Adrenal gland (tissue), 9 donors: ENCODE measurements at regions not wholly inside any gene's neighbourhood (a gene's known extent, or its start where the extent isn't known, plus 50 kb on each side); places are given as distances from the start of the nearest gene placed in this dataset.

Experiments used
- DNase-seq, 7 donors: peaks; one replicate each; pipeline ENCODE4 v3.0.0-alpha.2; 2019 to 2020
- H3K27ac ChIP-seq, 5 donors: fragments of 200-600 bp; sonication (generic) in 4 of 5; 1 replicate in 3 of 5; 2 replicates in 2 of 5; pipeline versions ENCODE4 v1.5.1 to v1.8.0; 2016 to 2020; ENCODE audit warnings: mild to moderate bottlenecking in 1 of 5
- H3K27me3 ChIP-seq: fragments of 200-600 bp; 2 replicates; pipeline ENCODE4 v1.8.0; 2021
- H3K36me3 ChIP-seq, 2 donors: fragments of 200-600 bp; replicated peaks in 1 of 2; 1 replicate in 1 of 2; 2 replicates in 1 of 2; pipeline versions ENCODE4 v1.5.1 to v1.8.0; 2018 to 2022
- H3K4me1 ChIP-seq, 2 donors: fragments of 200-600 bp; replicated peaks in 1 of 2; 1 replicate in 1 of 2; 2 replicates in 1 of 2; pipeline versions ENCODE4 v1.5.1 to v1.8.0; 2018 to 2021
- H3K4me3 ChIP-seq, 4 donors: fragments of 200-600 bp; sonication (generic) in 3 of 4; one replicate each; pipeline ENCODE4 v1.5.1; 2016 to 2018
- H3K9me3 ChIP-seq, 3 donors: fragments of 200-600 bp; sonication (generic) in 1 of 3; replicated peaks in 1 of 3; 1 replicate in 2 of 3; 2 replicates in 1 of 3; pipeline versions ENCODE4 v1.5.1 to v1.8.0; 2016 to 2021
- CTCF ChIP-seq, 6 experiments: fragments of 450-650 bp in 4 of 6; fragments of 200-600 bp in 2 of 6; sonication (generic) in 1 of 6; IDR thresholded peaks; 1 replicate in 5 of 6; 2 replicates in 1 of 6; pipeline versions ENCODE4 v1.5.1 to v1.8.0; 2016 to 2021; ENCODE audit warnings: antibody characterized with exemption in 6 of 6, mild to moderate bottlenecking in 2 of 6, moderate library complexity in 1 of 6
- POLR2A ChIP-seq, 2 donors: fragments of 450-650 bp; IDR thresholded peaks; one replicate each; pipeline ENCODE4 v1.6.1; 2017; ENCODE audit warnings: antibody characterized with exemption in 2 of 2, mild to moderate bottlenecking in 2 of 2, moderate library complexity in 1 of 2
- WGBS, 4 donors: extraction: QIAGEN DNeasy Blood & Tissue Kit in 2 of 4; methylation state at CpG; one replicate each; pipeline versions ENCODE4 v1.1.5 to v1.1.7; 2013 to 2017; 5-methylcytosine and 5-hydroxymethylcytosine counted together
- intact Hi-C, 2 donors: fragments of 100-400 bp; cut with DNase I; formaldehyde crosslinking; loops; one replicate each; pipeline versions ENCODE4 v1.14.1 to v1.15.0; 2022 to 2023
- donor health status: healthy with polysubstance abuse.
- donor health status: Bipolar disorder and iron deficiency.
- donor health status: DM: yes; HTN: yes; CAD: no.
- donor health status: DM: no; HTN: no; CAD: no.
- donor health status: DM: no; HTN: no; CAD: no.

DNA sequence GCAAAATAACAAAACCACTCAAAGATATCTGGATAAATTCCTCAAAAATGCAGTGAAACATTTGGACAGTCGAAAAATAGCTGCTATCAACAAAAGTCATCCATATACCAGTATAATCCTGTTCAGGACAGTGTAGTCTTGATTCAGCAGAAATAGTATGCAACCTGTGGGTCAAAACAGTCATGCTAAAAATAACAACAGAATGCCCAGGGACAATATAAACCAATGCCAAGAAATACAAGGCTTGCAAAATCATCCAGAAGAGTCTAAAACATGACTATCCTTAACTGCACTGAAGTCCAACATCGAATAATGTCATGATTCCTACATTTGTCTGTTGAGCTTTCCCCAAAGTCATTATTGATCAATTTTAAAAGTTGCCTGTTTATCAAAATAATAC lies 425.9 kb downstream of the FSCB start:
- H3K27ac ChIP-seq = no peak overlapping the region
- no peaks in the 10 kb centered on the region for H3K4me1 ChIP-seq
- no peak for DNase-seq
- no peaks in the 10 kb centered on the region for H3K9me3 ChIP-seq
- no peak overlapping the region for H3K4me3 ChIP-seq
- no peaks in the 10 kb centered on the region for H3K36me3 ChIP-seq
- H3K27me3 ChIP-seq = no peaks in the 10 kb centered on the region
- intact Hi-C loops = no loop called here
- WGBS, 4 donors = 50 to 64% (median 52%) methylated on average over 2 of the region's 2 CpGs
- no peak for TF ChIP-seq POLR2A (IDR thresholded peaks at IDR 0.05)
- TF ChIP-seq CTCF (IDR thresholded peaks at IDR 0.05) = no peak

DNA sequence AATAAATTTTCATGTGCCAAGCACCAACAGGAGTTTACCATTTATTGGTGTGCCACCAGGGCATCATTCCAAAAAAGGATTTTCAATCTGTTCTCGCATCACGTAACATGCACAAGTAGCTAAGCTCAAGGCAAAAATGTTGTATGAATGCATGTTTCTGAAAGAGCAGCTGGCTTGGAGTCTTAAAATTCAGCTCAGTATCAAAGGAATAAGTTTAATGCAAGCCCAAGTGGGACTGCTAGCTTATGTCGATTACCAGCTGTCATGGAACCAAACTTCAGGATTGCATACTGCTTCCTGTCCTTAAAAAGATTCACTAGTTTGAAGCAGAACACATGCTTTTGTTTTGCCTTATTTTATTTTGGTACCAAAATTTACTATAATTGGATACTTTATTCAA lies 437.0 kb downstream of the FSCB start:
- Histone ChIP-seq H3K27me3 (no peaks in the 10 kb centered on the region), H3K4me3 (no peak overlapping the region), H3K9me3 (peaks cover 0 to 5% (median 0%) of the 10 kb centered on the region in 3 donors), H3K4me1 (no peaks in the 10 kb centered on the region), H3K27ac (no peak overlapping the region), H3K36me3 (no peaks in the 10 kb centered on the region)
- intact Hi-C loops = no loop called here
- no peak for DNase-seq
- TF ChIP-seq POLR2A (IDR thresholded peaks at IDR 0.05) (no peak), CTCF (IDR thresholded peaks at IDR 0.05) (no peak)
- WGBS, 4 donors = 46 to 83% (median 82%) methylated on average over 3 of the region's 3 CpGs

GRCh38 chr14:44053422-44053821 lies 453.7 kb downstream of the FSCB start:
- Histone ChIP-seq H3K27ac (no peak overlapping the region), H3K36me3 (no peaks in the 10 kb centered on the region), H3K9me3 (no peaks in the 10 kb centered on the region), H3K27me3 (no peaks in the 10 kb centered on the region), H3K4me1 (no peaks in the 10 kb centered on the region), H3K4me3 (no peak overlapping the region)
- TF ChIP-seq CTCF (IDR thresholded peaks at IDR 0.05) = no peak
- TF ChIP-seq POLR2A (IDR thresholded peaks at IDR 0.05) = no peak
- intact Hi-C loops = no loop called here
- no peak for DNase-seq
- 58 to 68% (median 62%) methylated on average over 3 of the region's 3 CpGs for WGBS, 4 donors

DNA sequence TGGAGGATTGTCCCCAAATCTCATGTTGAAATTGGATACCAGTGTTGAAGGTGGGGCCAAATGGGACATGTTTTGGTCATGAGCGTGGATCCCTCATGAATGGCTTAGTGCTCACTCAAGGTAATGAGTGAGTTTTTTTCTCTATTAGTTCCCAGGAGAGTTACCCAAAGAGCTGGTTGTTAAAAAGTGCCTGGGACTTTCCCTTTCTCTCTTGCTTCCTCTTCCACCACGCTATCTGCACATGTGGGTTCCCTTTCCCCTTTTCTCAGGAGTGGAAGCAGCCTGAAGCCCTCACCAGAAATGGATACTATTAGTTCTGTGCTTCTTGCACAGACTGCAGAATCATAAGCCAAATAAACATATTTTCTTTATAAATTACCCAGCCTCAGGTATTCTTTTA lies 465.4 kb downstream of the FSCB start:
- Histone ChIP-seq H3K36me3 (no peaks in the 10 kb centered on the region), H3K4me3 (no peak overlapping the region), H3K27me3 (no peaks in the 10 kb centered on the region), H3K4me1 (no peaks in the 10 kb centered on the region), H3K9me3 (no peaks in the 10 kb centered on the region), H3K27ac (no peak overlapping the region)
- intact Hi-C loops = no loop called here
- TF ChIP-seq POLR2A (IDR thresholded peaks at IDR 0.05) = no peak
- no peak for TF ChIP-seq CTCF (IDR thresholded peaks at IDR 0.05)
- 63 to 76% (median 71%) methylated on average over 2 of the region's 2 CpGs for WGBS, 4 donors
- DNase-seq = no peak
